Astrocyte (in vitro differentiated cells and primary cell): ENCODE measurements at regions not wholly inside any gene's neighbourhood (a gene's known extent, or its start where the extent isn't known, plus 50 kb on each side); places are given as distances from the start of the nearest gene placed in this dataset.

Source experiments
- DNase-seq: peaks from one replicate; pipeline ENCODE4 v3.0.0-alpha.2; 2010; ENCODE audit warnings: low read depth
- FAIRE-seq: peaks from 2 replicates; lab custom pipeline; 2011; peaks lifted over from hg19 to GRCh38; lab: Jason Lieb, UNC
- H2AFZ ChIP-seq: 2 replicates; pipeline ENCODE4 v1.6.0; 2012; ENCODE audit warnings: low read depth, low read length, inconsistent platforms
- H3K27ac ChIP-seq: 2 replicates; pipeline ENCODE4 v1.5.1; 2011; ENCODE audit warnings: low read depth, low read length, inconsistent platforms
- H3K27me3 ChIP-seq: 2 replicates; pipeline ENCODE4 v1.6.0; 2011; ENCODE audit warnings: low read length, inconsistent platforms; ENCODE audit not compliant: insufficient read depth
- H3K36me3 ChIP-seq: 2 replicates; pipeline ENCODE4 v1.5.1; 2011; ENCODE audit warnings: low read length, inconsistent platforms; ENCODE audit not compliant: insufficient read depth
- H3K4me1 ChIP-seq: 2 replicates; pipeline ENCODE4 v1.5.1; 2011; ENCODE audit warnings: low read length, inconsistent platforms; ENCODE audit not compliant: insufficient read depth
- H3K4me2 ChIP-seq: 2 replicates; pipeline ENCODE4 v1.6.0; 2012; ENCODE audit warnings: low read length, inconsistent platforms
- H3K4me3 ChIP-seq: 2 replicates; pipeline ENCODE4 v1.5.1; 2011; ENCODE audit warnings: low read depth, mild to moderate bottlenecking, low read length, inconsistent platforms; ENCODE audit not compliant: insufficient read depth
- H3K79me2 ChIP-seq: 2 replicates; pipeline ENCODE4 v1.6.0; 2012; ENCODE audit warnings: mild to moderate bottlenecking, low read length, inconsistent platforms; ENCODE audit not compliant: insufficient read depth
- H3K9ac ChIP-seq: 2 replicates; pipeline ENCODE4 v1.6.0; 2012; ENCODE audit warnings: mild to moderate bottlenecking, low read length, inconsistent platforms
- H3K9me3 ChIP-seq: 2 replicates; pipeline ENCODE4 v1.5.1; 2012; ENCODE audit warnings: low read depth, mild to moderate bottlenecking, low read length, inconsistent platforms; ENCODE audit not compliant: insufficient read depth
- H4K20me1 ChIP-seq: 2 replicates; pipeline ENCODE4 v1.6.0; 2012; ENCODE audit warnings: low read length, inconsistent platforms; ENCODE audit not compliant: insufficient read depth
- H3K27ac Mint-ChIP-seq: one replicate; pipeline ENCODE4 v1.8.0; 2021; ENCODE audit warnings: mild to moderate bottlenecking, mixed read lengths; ENCODE audit not compliant: unreplicated experiment
- H3K27me3 Mint-ChIP-seq: one replicate; pipeline ENCODE4 v1.8.0; 2021; ENCODE audit warnings: low read depth, mixed read lengths; ENCODE audit not compliant: unreplicated experiment
- H3K36me3 Mint-ChIP-seq: one replicate; pipeline ENCODE4 v1.8.0; 2021; ENCODE audit warnings: low read depth, mixed read lengths; ENCODE audit not compliant: unreplicated experiment
- H3K4me1 Mint-ChIP-seq: one replicate; pipeline ENCODE4 v1.8.0; 2021; ENCODE audit warnings: low read depth, mixed read lengths; ENCODE audit not compliant: unreplicated experiment
- H3K4me3 Mint-ChIP-seq: one replicate; pipeline ENCODE4 v1.8.0; 2021; ENCODE audit warnings: mild to moderate bottlenecking, moderate library complexity, mixed read lengths; ENCODE audit not compliant: unreplicated experiment
- H3K9me3 Mint-ChIP-seq: one replicate; pipeline ENCODE4 v1.8.0; 2021; ENCODE audit warnings: mild to moderate bottlenecking, mixed read lengths; ENCODE audit not compliant: unreplicated experiment
- EZH2 ChIP-seq: IDR thresholded peaks from 2 replicates; pipeline ENCODE4 v1.6.1; 2012; ENCODE audit warnings: mild to moderate bottlenecking, low read length, inconsistent platforms; ENCODE audit not compliant: insufficient read depth
- TF ChIP-seq, protein P1 (sequence below): IDR thresholded peaks from 2 replicates; pipeline ENCODE4 v1.5.1; 2011; ENCODE audit warnings: low read depth, mild to moderate bottlenecking, inconsistent platforms, low read length, moderate library complexity; ENCODE audit not compliant: insufficient read depth

- Histone ChIP-seq H3K4me2 (no peak overlapping the region), H3K27ac (no peak overlapping the region), H3K27me3 (no peaks in the 10 kb centered on the region), H3K9ac (no peak overlapping the region), H3K36me3 (no peaks in the 10 kb centered on the region), H2AFZ (no peak overlapping the region), H3K4me3 (no peak overlapping the region), H3K9me3 (no peaks in the 10 kb centered on the region), H4K20me1 (no peaks in the 10 kb centered on the region), H3K4me1 (no peaks in the 10 kb centered on the region), H3K79me2 (no peaks in the 10 kb centered on the region)
- no peak for FAIRE-seq
- Mint-ChIP-seq H3K4me1 (peaks cover 4% of the 10 kb centered on the region), H3K27me3 (no peaks in the 10 kb centered on the region), H3K9me3 (peaks cover 21% of the 10 kb centered on the region), H3K36me3 (peaks cover 3% of the 10 kb centered on the region), H3K4me3 (no peak overlapping the region), H3K27ac (no peak overlapping the region)
- no peak for DNase-seq
- no peak for TF ChIP-seq EZH2
These were observed 74.3 kb downstream of the ETS2 start for GRCh38 chr21:38879912-38880576.

DNA sequence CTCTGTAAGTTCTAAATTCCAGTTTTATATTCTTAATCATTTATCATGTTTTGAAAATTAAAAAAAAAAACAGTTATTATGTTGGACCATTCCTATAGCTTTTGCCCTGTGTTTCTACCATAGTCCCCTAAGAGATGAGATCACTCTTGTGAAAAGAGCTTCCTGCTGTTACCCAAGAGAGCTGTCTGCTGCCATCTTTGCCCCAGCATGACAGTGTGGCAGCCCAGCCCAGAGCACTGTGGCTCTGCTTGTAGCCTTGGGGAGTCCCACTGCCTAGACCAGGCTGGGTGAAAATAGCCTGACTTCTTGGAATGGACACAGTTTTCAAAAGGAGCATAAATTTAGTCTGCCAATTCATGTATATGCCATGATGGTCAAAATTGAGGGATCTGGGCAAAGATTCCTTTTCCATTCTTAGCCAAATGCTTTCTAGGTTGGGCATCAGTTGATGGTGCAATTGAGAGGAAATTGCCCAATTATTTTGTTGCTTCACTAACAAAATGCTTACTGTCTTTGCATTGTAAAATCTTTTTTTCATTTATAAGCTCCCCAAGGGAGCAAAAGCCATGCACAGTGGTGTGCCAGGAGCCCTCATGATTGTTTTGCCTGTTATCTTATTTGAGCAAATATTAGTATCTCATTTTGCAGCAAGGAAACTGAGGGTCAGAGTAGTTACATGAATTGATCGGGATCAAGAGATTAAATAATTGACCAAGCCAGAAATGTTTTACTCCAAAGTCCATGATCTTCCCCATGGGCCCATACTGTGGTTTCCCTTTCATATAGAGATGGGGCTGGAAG, 72.8 kb downstream of the ETS2 start:
- H4K20me1 ChIP-seq, result no peaks in the 10 kb centered on the region
- H3K4me3 ChIP-seq, result no peak overlapping the region
- H3K9me3 ChIP-seq, result no peaks in the 10 kb centered on the region
- peaks cover 13% of the 10 kb centered on the region for H3K9me3 Mint-ChIP-seq
- TF ChIP-seq EZH2, result no peak
- TF ChIP-seq, protein P1, sequence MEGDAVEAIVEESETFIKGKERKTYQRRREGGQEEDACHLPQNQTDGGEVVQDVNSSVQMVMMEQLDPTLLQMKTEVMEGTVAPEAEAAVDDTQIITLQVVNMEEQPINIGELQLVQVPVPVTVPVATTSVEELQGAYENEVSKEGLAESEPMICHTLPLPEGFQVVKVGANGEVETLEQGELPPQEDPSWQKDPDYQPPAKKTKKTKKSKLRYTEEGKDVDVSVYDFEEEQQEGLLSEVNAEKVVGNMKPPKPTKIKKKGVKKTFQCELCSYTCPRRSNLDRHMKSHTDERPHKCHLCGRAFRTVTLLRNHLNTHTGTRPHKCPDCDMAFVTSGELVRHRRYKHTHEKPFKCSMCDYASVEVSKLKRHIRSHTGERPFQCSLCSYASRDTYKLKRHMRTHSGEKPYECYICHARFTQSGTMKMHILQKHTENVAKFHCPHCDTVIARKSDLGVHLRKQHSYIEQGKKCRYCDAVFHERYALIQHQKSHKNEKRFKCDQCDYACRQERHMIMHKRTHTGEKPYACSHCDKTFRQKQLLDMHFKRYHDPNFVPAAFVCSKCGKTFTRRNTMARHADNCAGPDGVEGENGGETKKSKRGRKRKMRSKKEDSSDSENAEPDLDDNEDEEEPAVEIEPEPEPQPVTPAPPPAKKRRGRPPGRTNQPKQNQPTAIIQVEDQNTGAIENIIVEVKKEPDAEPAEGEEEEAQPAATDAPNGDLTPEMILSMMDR, result no peak
- FAIRE-seq, result no peak
- H3K4me2 ChIP-seq, result no peak overlapping the region
- no peaks in the 10 kb centered on the region for H3K36me3 Mint-ChIP-seq
- H3K36me3 ChIP-seq, result no peaks in the 10 kb centered on the region
- H2AFZ ChIP-seq, result no peak overlapping the region
- H3K9ac ChIP-seq, result no peak overlapping the region
- no peaks in the 10 kb centered on the region for H3K79me2 ChIP-seq
- peaks cover 4% of the 10 kb centered on the region for H3K4me1 Mint-ChIP-seq
- no peak for DNase-seq
- no peak overlapping the region for H3K27ac ChIP-seq
- H3K27me3 Mint-ChIP-seq, result no peaks in the 10 kb centered on the region
- H3K27ac Mint-ChIP-seq, result no peak overlapping the region
- H3K4me3 Mint-ChIP-seq, result no peak overlapping the region
- no peaks in the 10 kb centered on the region for H3K4me1 ChIP-seq
- H3K27me3 ChIP-seq, result no peaks in the 10 kb centered on the region

DNA sequence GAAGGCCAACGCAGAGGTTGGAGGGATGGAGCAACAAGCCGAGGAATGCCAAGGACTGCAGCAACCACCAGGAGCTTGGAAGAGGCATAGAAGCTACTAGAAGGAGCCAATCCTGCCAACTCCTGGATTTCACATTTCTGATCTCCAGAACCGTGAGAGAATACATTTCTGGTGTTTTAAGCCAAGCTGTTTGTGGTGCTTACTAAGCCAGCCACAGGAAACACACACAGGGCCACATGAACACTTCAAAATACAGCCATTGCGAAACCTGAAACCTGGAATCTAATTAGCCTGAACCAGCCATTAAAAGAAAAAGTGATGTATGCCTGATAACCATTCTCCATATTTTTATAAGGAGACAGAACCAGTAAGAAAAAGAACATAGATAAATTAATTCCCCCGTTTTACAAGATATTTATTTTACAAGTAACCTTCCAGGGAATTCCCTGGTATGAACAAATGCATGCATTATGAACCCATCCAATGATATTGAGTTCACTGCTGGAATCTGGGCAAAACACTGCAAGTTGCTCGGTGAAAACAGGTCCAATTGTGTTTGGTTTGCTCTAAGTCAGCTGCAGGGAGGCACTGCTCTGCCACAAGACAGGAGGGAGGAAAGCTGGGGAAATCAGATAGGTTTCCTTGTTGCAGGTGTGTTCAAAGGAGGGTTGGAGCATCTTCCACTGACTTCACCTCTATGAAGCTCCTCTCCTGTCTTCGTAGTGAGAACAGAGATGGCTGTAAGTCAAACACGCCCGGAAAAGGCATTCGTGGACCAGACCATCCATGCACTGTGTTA, 70.2 kb downstream of the ETS2 start:
- peaks cover 10% of the 10 kb centered on the region for H3K9me3 Mint-ChIP-seq
- H3K27ac ChIP-seq, result no peak overlapping the region
- H3K4me1 Mint-ChIP-seq, result peaks cover 4% of the 10 kb centered on the region
- H3K36me3 ChIP-seq, result no peaks in the 10 kb centered on the region
- no peaks in the 10 kb centered on the region for H3K27me3 ChIP-seq
- no peak overlapping the region for H3K4me3 ChIP-seq
- no peaks in the 10 kb centered on the region for H3K9me3 ChIP-seq
- H3K27ac Mint-ChIP-seq, result no peak overlapping the region
- no peaks in the 10 kb centered on the region for H4K20me1 ChIP-seq
- H3K4me1 ChIP-seq, result no peaks in the 10 kb centered on the region
- no peaks in the 10 kb centered on the region for H3K79me2 ChIP-seq
- DNase-seq (peak; percentile 59), FAIRE-seq (no peak)
- TF ChIP-seq, protein P1, result no peak
- TF ChIP-seq EZH2, result no peak
- peaks cover 3% of the 10 kb centered on the region for H3K36me3 Mint-ChIP-seq
- H3K4me3 Mint-ChIP-seq, result no peak overlapping the region
- no peaks in the 10 kb centered on the region for H3K27me3 Mint-ChIP-seq
- no peak overlapping the region for H2AFZ ChIP-seq
- no peak overlapping the region for H3K4me2 ChIP-seq
- no peak overlapping the region for H3K9ac ChIP-seq
